IMR-90 (cell line): ENCODE measurements at regions not wholly inside any gene's neighbourhood (a gene's known extent, or its start where the extent isn't known, plus 50 kb on each side); places are given as distances from the start of the nearest gene placed in this dataset.

Source experiments
- ATAC-seq: fragments of 200-7000 bp; cut with Tn5 transposase; 2 replicates; pipeline ENCODE4 v1.9.1; 2020; ENCODE audit warnings: low read depth, mild to moderate bottlenecking, moderate library complexity
- BruUV-seq: library from RNA; stranded (reverse); fragments of 400-500 nt; replicated peaks from 2 replicates; lab custom pipeline; 2021; lab: Mats Ljungman, UMichigan
- CTCF ChIA-PET: fragments of 300-600 bp; formaldehyde crosslinking; extraction: SDS; loops from one replicate; lab custom pipeline; 2021; ENCODE audit warnings: antibody characterized with exemption; lab: Yijun Ruan, JAX
- POLR2A ChIA-PET: fragments of 300-600 bp; sonication (Branson Sonifier 250); formaldehyde crosslinking; loops from one replicate; lab custom pipeline; 2022; ENCODE audit warnings: antibody characterized with exemption; ENCODE audit not compliant: unreplicated experiment; lab: Charles Lee
- DNase-seq: peaks from one replicate; pipeline ENCODE4 v3.0.0; 2013
- H2AFZ ChIP-seq: replicated peaks from 2 replicates; pipeline ENCODE3; 2013; ENCODE audit warnings: low read length, mild to moderate bottlenecking; ENCODE audit not compliant: poor library complexity
- H2AK5ac ChIP-seq: 2 replicates; pipeline ENCODE4 v1.6.1; 2013; ENCODE audit warnings: low read depth, low read length, inconsistent platforms
- H2AK9ac ChIP-seq: replicated peaks from 2 replicates; pipeline ENCODE3; 2013; ENCODE audit warnings: mild to moderate bottlenecking, low read depth, low read length, moderate library complexity; ENCODE audit not compliant: poor library complexity
- H2BK120ac ChIP-seq: 2 replicates; pipeline ENCODE4 v1.6.1; 2013; ENCODE audit warnings: low read depth, low read length, inconsistent platforms
- H2BK15ac ChIP-seq: 3 replicates; pipeline ENCODE4 v1.6.1; 2013; ENCODE audit warnings: low read depth, low read length, inconsistent platforms
- H2BK20ac ChIP-seq: 2 replicates; pipeline ENCODE4 v1.6.1; 2013; ENCODE audit warnings: low read depth, mild to moderate bottlenecking, inconsistent platforms, low read length, moderate library complexity
- H2BK5ac ChIP-seq: 2 replicates; pipeline ENCODE4 v1.6.1; 2013; ENCODE audit warnings: mild to moderate bottlenecking, low read depth, low read length, inconsistent platforms; ENCODE audit not compliant: poor library complexity, severe bottlenecking
- H3K14ac ChIP-seq: replicated peaks from 2 replicates; pipeline ENCODE4 v1.6.1; 2013; ENCODE audit warnings: low read depth, low read length, inconsistent platforms
- H3K18ac ChIP-seq: 2 replicates; pipeline ENCODE4 v1.6.1; 2013; ENCODE audit warnings: low read depth, low read length, control low read depth
- H3K23ac ChIP-seq: 2 replicates; pipeline ENCODE4 v1.6.1; 2013; ENCODE audit warnings: low read depth, low read length, inconsistent platforms
- H3K27ac ChIP-seq: 2 replicates; pipeline ENCODE4 v1.5.1; 2013; ENCODE audit warnings: mild to moderate bottlenecking, control low read depth, low read length; ENCODE audit not compliant: insufficient read depth
- H3K27me3 ChIP-seq: 2 replicates; pipeline ENCODE4 v1.6.1; 2013; ENCODE audit warnings: low read length; ENCODE audit not compliant: control insufficient read depth, insufficient read depth
- H3K36me3 ChIP-seq: 2 replicates; pipeline ENCODE4 v1.6.1; 2013; ENCODE audit warnings: low read length, mixed read lengths; ENCODE audit not compliant: control insufficient read depth, insufficient read depth
- H3K4ac ChIP-seq: 2 replicates; pipeline ENCODE4 v1.6.1; 2013; ENCODE audit warnings: low read depth, low read length, inconsistent platforms
- H3K4me1 ChIP-seq: 2 replicates; pipeline ENCODE4 v1.6.1; 2013; ENCODE audit warnings: low read length, mixed read lengths; ENCODE audit not compliant: control insufficient read depth, insufficient read depth
- H3K4me2 ChIP-seq: 2 replicates; pipeline ENCODE4 v1.6.1; 2013; ENCODE audit warnings: low read depth, mild to moderate bottlenecking, control low read depth, low read length, moderate library complexity
- H3K4me3 ChIP-seq: 2 replicates; pipeline ENCODE4 v1.5.1; 2013; ENCODE audit warnings: low read depth, mild to moderate bottlenecking, control low read depth, low read length, moderate library complexity; ENCODE audit not compliant: insufficient read depth
- H3K56ac ChIP-seq: 2 replicates; pipeline ENCODE4 v1.6.1; 2013; ENCODE audit warnings: low read length, inconsistent platforms; ENCODE audit not compliant: insufficient read depth; ENCODE audit errors: extremely low read depth
- H3K79me1 ChIP-seq, 2 experiments: 2 replicates each; pipeline ENCODE4 v1.6.1; 2013; ENCODE audit warnings: low read length in 2 of 2, inconsistent platforms in 1 of 2, low read depth in 1 of 2
- H3K9ac ChIP-seq: 2 replicates; pipeline ENCODE4 v1.6.1; 2013; ENCODE audit warnings: low read depth, low read length, control low read depth
- H3K9me1 ChIP-seq: 2 replicates; pipeline ENCODE4 v1.6.1; 2013; ENCODE audit warnings: low read length, inconsistent platforms; ENCODE audit not compliant: insufficient read depth
- H3K9me3 ChIP-seq: 2 replicates; pipeline ENCODE4 v1.6.1; 2013; ENCODE audit warnings: low read length; ENCODE audit not compliant: control insufficient read depth, insufficient read depth
- H4K20me1 ChIP-seq: 2 replicates; pipeline ENCODE4 v1.6.1; 2013; ENCODE audit warnings: low read length, inconsistent platforms; ENCODE audit not compliant: insufficient read depth
- H4K5ac ChIP-seq: 2 replicates; pipeline ENCODE4 v1.6.1; 2013; ENCODE audit warnings: mild to moderate bottlenecking, low read depth, low read length, control low read depth
- H4K8ac ChIP-seq, 2 experiments: 2 replicates each; pipeline ENCODE4 v1.6.1; 2013; ENCODE audit warnings: low read depth in 2 of 2, low read length in 2 of 2, control low read depth in 1 of 2, inconsistent platforms in 1 of 2
- H4K91ac ChIP-seq: 2 replicates; pipeline ENCODE4 v1.6.1; 2013; ENCODE audit warnings: low read depth, low read length, inconsistent platforms; ENCODE audit not compliant: insufficient read depth
- CEBPB ChIP-seq: IDR thresholded peaks from 2 replicates; pipeline ENCODE4 v1.6.1; 2012; ENCODE audit warnings: low read depth, low read length, improper control_type of control experiment
- CHD1 ChIP-seq: IDR thresholded peaks from 2 replicates; pipeline ENCODE4 v1.6.1; 2012; ENCODE audit warnings: low read depth, low read length, improper control_type of control experiment
- CTCF ChIP-seq: conservative IDR thresholded peaks from 2 replicates; pipeline ENCODE4 v1.5.1; 2012; ENCODE audit warnings: mild to moderate bottlenecking, low read depth, low read length, improper control_type of control experiment
- ELK1 ChIP-seq: fragments of 150-350 bp; IDR thresholded peaks from 2 replicates; pipeline ENCODE4 v1.6.1; 2016; ENCODE audit warnings: low read depth, mild to moderate bottlenecking, low read length, moderate library complexity, borderline replicate concordance
- FOS ChIP-seq: fragments of 150-350 bp; IDR thresholded peaks from 2 replicates; pipeline ENCODE4 v1.6.1; 2016; ENCODE audit warnings: low read depth, low read length
- MAZ ChIP-seq: IDR thresholded peaks from 2 replicates; pipeline ENCODE4 v1.6.1; 2012; ENCODE audit warnings: low read depth, mild to moderate bottlenecking, low read length, improper control_type of control experiment, moderate library complexity, borderline replicate concordance
- MXI1 ChIP-seq: IDR thresholded peaks from 2 replicates; pipeline ENCODE4 v1.6.1; 2012; ENCODE audit warnings: low read depth, mild to moderate bottlenecking, low read length, moderate library complexity, borderline replicate concordance
- NFE2L2 ChIP-seq: fragments of 150-350 bp; IDR thresholded peaks from 2 replicates; pipeline ENCODE4 v1.6.1; 2016; ENCODE audit warnings: low read depth, mild to moderate bottlenecking, low read length
- RAD21 ChIP-seq: IDR thresholded peaks from 2 replicates; pipeline ENCODE4 v1.6.1; 2012; ENCODE audit warnings: low read length, improper control_type of control experiment
- RCOR1 ChIP-seq: IDR thresholded peaks from 2 replicates; pipeline ENCODE4 v1.6.1; 2012; ENCODE audit warnings: mild to moderate bottlenecking, low read length, improper control_type of control experiment; ENCODE audit not compliant: insufficient replicate concordance
- RFX5 ChIP-seq: IDR thresholded peaks from 2 replicates; pipeline ENCODE4 v1.8.0; 2012; ENCODE audit warnings: low read depth, mild to moderate bottlenecking, low read length, moderate library complexity
- WGBS, 2 experiments: methylation state at CpG; one replicate each; pipeline versions ENCODE4 v1.1.5 to v1.1.7; 2013; ENCODE audit warnings: missing lambda C conversion rate in 2 of 2; ENCODE audit not compliant: insufficient read length in 1 of 2; ENCODE audit errors: extremely low coverage in 2 of 2; 5-methylcytosine and 5-hydroxymethylcytosine counted together
- dilution Hi-C: fragments of 300-500 bp; cut with HindIII; formaldehyde crosslinking; loops from one replicate; pipeline ENCODE4 v1.14.3; 2018; ENCODE audit warnings: low sequenced_read_pairs; ENCODE audit not compliant: unreplicated experiment
- in situ Hi-C: fragments of 300-500 bp; cut with MboI; formaldehyde crosslinking; loops from 3 replicates; pipeline ENCODE4 v1.14.3; 2019; ENCODE audit warnings: low sequenced_read_pairs, inconsistent platforms, mixed read lengths
- intact Hi-C: fragments of 100-400 bp; cut with micrococcal nuclease; formaldehyde crosslinking; loops from 2 replicates; pipeline ENCODE4 v1.10.0; 2022

- no peak overlapping the region for H2BK5ac ChIP-seq
- no peak overlapping the region for H3K4me2 ChIP-seq
- H2AK5ac ChIP-seq: no peak overlapping the region
- in situ Hi-C loops: no loop called here
- H2AFZ ChIP-seq: no peak overlapping the region
- H4K91ac ChIP-seq: no peak overlapping the region
- no peak overlapping the region for H3K9ac ChIP-seq
- ChIA-PET POLR2A (no interaction called here), CTCF (no interaction called here)
- H3K18ac ChIP-seq: no peak overlapping the region
- no peak overlapping the region for H3K14ac ChIP-seq
- no peaks in the 10 kb centered on the region for H3K4me1 ChIP-seq
- H3K56ac ChIP-seq: no peak overlapping the region
- no peaks in the 10 kb centered on the region for H3K27me3 ChIP-seq
- no peak overlapping the region for H4K8ac ChIP-seq
- no TSS peak for BruUV-seq
- H3K4ac ChIP-seq: no peak overlapping the region
- H2BK15ac ChIP-seq: no peak overlapping the region
- no peaks in the 10 kb centered on the region for H3K9me3 ChIP-seq
- H3K36me3 ChIP-seq: no peaks in the 10 kb centered on the region
- intact Hi-C loops: no loop called here
- H2BK20ac ChIP-seq: no peak overlapping the region
- H4K5ac ChIP-seq: no peak overlapping the region
- no peak overlapping the region for H3K4me3 ChIP-seq
- no peak overlapping the region for H2BK120ac ChIP-seq
- no peak overlapping the region for H2AK9ac ChIP-seq
- no peak for TF ChIP-seq CEBPB
- TF ChIP-seq RAD21: no peak
- no peak for TF ChIP-seq FOS
- no peak for TF ChIP-seq RFX5
- TF ChIP-seq CHD1: no peak
- TF ChIP-seq ELK1: no peak
- no peak for TF ChIP-seq NFE2L2
- TF ChIP-seq MXI1: no peak
- TF ChIP-seq CTCF: no peak
- no peak for TF ChIP-seq RCOR1
- no peak for TF ChIP-seq MAZ
- no peak overlapping the region for H3K23ac ChIP-seq
- 60% methylated on average over 1 of the region's 2 CpGs; no CpG with 5 or more reads in 1 of the 2 experiments for WGBS, 2 experiments
- H4K20me1 ChIP-seq: no peaks in the 10 kb centered on the region
- no peak for DNase-seq
- no peak for ATAC-seq
- dilution Hi-C loops: no loop called here
- no peaks in the 10 kb centered on the region for H3K9me1 ChIP-seq
- no peaks in the 10 kb centered on the region for H3K79me1 ChIP-seq
- H3K27ac ChIP-seq: no peak overlapping the region
Observed at GRCh38 chr2:58341047-58341446, 99.9 kb upstream of the FANCL start.
